Osteoblast (primary cell): ENCODE measurements at regions not wholly inside any gene's neighbourhood (a gene's known extent, or its start where the extent isn't known, plus 50 kb on each side); places are given as distances from the start of the nearest gene placed in this dataset.
A peak's percentile ranks its signal among the peaks of the same experiment; 100 is the strongest.

ENCODE experiments used
- DNase-seq: peaks from one replicate; pipeline ENCODE4 v3.0.0; 2011; ENCODE audit warnings: low spot score, mixed read lengths; ENCODE audit not compliant: insufficient read length; ENCODE audit errors: missing footprints
- H2AFZ ChIP-seq: 2 replicates; pipeline ENCODE4 v1.6.0; 2011; ENCODE audit warnings: mild to moderate bottlenecking, low read length
- H3K27ac ChIP-seq: 2 replicates; pipeline ENCODE4 v1.5.1; 2011; ENCODE audit warnings: mild to moderate bottlenecking, low read depth, low read length, moderate library complexity
- H3K27me3 ChIP-seq: 2 replicates; pipeline ENCODE4 v1.6.0; 2012; ENCODE audit warnings: mild to moderate bottlenecking, control low read depth, inconsistent platforms, low read length, moderate library complexity; ENCODE audit not compliant: insufficient read depth
- H3K36me3 ChIP-seq: 2 replicates; pipeline ENCODE4 v1.5.1; 2011; ENCODE audit warnings: mild to moderate bottlenecking, low read length, control low read depth, moderate library complexity; ENCODE audit not compliant: insufficient read depth
- H3K4me1 ChIP-seq: 2 replicates; pipeline ENCODE4 v1.5.1; 2011; ENCODE audit warnings: mild to moderate bottlenecking, low read length, control low read depth, moderate library complexity; ENCODE audit not compliant: insufficient read depth
- H3K4me2 ChIP-seq: 2 replicates; pipeline ENCODE4 v1.6.0; 2011; ENCODE audit warnings: mild to moderate bottlenecking, low read length; ENCODE audit not compliant: insufficient read depth
- H3K4me3 ChIP-seq: fragments of 200-600 bp; sonication (generic); 3 replicates; pipeline ENCODE4 v1.5.1; 2012; ENCODE audit warnings: mild to moderate bottlenecking, low read length, inconsistent platforms; ENCODE audit not compliant: insufficient read depth
- H3K79me2 ChIP-seq: 2 replicates; pipeline ENCODE4 v1.6.0; 2012; ENCODE audit warnings: mild to moderate bottlenecking, low read length, control low read depth, inconsistent platforms; ENCODE audit not compliant: insufficient read depth
- H3K9me3 ChIP-seq: 2 replicates; pipeline ENCODE4 v1.5.1; 2011; ENCODE audit warnings: low read depth, low read length, control low read depth
- H4K20me1 ChIP-seq: 2 replicates; pipeline ENCODE4 v1.6.0; 2012; ENCODE audit warnings: mild to moderate bottlenecking, low read length, control low read depth; ENCODE audit not compliant: insufficient read depth
- TF ChIP-seq, protein P1 (sequence below): IDR thresholded peaks from 2 replicates; pipeline ENCODE4 v1.5.1; 2011; ENCODE audit warnings: mild to moderate bottlenecking, low read depth, low read length, moderate library complexity; ENCODE audit errors: extremely low read depth

DNA sequence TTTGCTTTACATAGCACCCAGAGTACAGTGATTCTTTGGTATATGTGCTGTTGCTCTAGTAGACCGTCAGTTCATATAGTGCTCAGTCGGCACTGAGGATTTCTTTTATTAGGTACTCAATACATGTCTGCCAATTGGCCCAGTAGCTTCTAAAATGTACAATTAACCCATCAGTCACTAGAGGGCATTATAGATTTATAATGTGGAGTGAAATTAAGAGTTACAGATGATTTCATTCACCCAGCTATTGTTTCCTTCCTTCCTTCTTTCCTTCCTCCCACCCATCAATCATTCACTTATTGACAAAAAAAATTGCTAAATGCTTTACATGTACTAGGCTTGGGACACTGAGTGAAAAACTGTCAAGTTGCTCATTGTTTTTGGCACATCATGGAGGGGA, 263.6 kb upstream of the USP24 start:
- H3K36me3 ChIP-seq, result no peaks in the 10 kb centered on the region
- no peaks in the 10 kb centered on the region for H3K9me3 ChIP-seq
- DNase-seq, result no peak
- no peak overlapping the region for H3K4me3 ChIP-seq
- H3K79me2 ChIP-seq, result no peaks in the 10 kb centered on the region
- H2AFZ ChIP-seq, result no peak overlapping the region
- no peaks in the 10 kb centered on the region for H3K27me3 ChIP-seq
- H3K27ac ChIP-seq, result no peak overlapping the region
- H3K4me2 ChIP-seq, result no peak overlapping the region
- peaks cover 12% of the 10 kb centered on the region for H3K4me1 ChIP-seq
- TF ChIP-seq, protein P1, sequence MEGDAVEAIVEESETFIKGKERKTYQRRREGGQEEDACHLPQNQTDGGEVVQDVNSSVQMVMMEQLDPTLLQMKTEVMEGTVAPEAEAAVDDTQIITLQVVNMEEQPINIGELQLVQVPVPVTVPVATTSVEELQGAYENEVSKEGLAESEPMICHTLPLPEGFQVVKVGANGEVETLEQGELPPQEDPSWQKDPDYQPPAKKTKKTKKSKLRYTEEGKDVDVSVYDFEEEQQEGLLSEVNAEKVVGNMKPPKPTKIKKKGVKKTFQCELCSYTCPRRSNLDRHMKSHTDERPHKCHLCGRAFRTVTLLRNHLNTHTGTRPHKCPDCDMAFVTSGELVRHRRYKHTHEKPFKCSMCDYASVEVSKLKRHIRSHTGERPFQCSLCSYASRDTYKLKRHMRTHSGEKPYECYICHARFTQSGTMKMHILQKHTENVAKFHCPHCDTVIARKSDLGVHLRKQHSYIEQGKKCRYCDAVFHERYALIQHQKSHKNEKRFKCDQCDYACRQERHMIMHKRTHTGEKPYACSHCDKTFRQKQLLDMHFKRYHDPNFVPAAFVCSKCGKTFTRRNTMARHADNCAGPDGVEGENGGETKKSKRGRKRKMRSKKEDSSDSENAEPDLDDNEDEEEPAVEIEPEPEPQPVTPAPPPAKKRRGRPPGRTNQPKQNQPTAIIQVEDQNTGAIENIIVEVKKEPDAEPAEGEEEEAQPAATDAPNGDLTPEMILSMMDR, result peak; percentile 39
- H4K20me1 ChIP-seq, result no peaks in the 10 kb centered on the region

DNA sequence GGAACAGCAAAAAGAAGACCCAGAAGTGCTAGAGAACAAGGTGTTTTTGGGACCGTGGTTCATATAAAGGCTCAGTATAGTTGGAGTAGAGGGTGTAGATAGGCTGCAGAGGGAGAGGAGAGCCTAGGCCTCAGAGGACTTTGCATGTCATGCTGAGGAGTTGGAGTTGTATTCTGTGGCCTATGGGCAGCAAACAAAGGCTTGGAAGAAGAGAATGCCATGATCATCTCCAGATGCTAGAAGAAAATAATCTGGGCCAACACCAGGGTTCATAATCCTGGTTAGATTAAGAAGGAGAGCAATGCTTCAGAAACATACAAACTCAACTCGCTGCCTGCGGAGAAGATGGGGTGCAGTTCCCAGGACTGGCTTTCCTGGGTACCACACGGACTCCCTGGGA, 262.8 kb upstream of the USP24 start:
- Histone ChIP-seq H3K9me3 (no peaks in the 10 kb centered on the region), H3K4me2 (no peak overlapping the region), H3K4me1 (peaks cover 12% of the 10 kb centered on the region), H3K36me3 (no peaks in the 10 kb centered on the region), H3K79me2 (no peaks in the 10 kb centered on the region), H3K4me3 (no peak overlapping the region), H3K27me3 (no peaks in the 10 kb centered on the region), H2AFZ (peak overlapping the region; percentile 0), H4K20me1 (no peaks in the 10 kb centered on the region), H3K27ac (no peak overlapping the region)
- DNase-seq, result peak; percentile 70
- TF ChIP-seq, protein P1, result no peak

DNA sequence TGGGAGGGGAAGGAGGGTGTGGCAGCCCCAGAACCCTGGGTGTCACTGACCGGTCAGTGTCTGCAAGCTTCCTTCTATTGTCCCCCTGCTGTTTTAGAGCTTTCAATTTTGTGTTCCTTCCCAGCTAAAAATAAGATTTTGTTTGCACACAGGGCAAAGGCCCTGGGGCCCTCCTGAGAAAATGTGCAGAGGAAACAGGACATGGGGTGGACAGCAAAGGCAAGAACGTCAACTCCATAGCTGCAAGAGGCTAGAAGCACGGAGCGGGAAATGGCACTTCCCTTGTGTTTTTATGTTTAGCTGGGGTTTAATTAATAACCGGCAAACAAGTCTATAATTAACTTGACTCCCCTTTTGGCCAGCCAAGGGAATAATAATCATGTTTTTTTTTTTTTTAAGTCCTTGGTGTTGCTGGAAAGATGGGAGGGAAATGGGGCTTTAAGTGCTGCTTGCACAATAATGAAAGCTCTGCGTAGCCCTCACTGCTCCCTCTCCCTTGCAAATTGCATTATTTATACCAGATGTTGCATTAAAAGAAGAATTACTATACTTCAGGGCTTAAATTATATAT, 261.4 kb upstream of the USP24 start:
- Histone ChIP-seq H3K27me3 (no peaks in the 10 kb centered on the region), H3K4me2 (no peak overlapping the region), H3K27ac (no peak overlapping the region), H3K9me3 (no peaks in the 10 kb centered on the region), H3K79me2 (no peaks in the 10 kb centered on the region), H3K4me3 (no peak overlapping the region), H2AFZ (no peak overlapping the region), H3K36me3 (no peaks in the 10 kb centered on the region), H3K4me1 (peaks cover 16% of the 10 kb centered on the region), H4K20me1 (no peaks in the 10 kb centered on the region)
- no peak for DNase-seq
- TF ChIP-seq, protein P1, result no peak

DNA sequence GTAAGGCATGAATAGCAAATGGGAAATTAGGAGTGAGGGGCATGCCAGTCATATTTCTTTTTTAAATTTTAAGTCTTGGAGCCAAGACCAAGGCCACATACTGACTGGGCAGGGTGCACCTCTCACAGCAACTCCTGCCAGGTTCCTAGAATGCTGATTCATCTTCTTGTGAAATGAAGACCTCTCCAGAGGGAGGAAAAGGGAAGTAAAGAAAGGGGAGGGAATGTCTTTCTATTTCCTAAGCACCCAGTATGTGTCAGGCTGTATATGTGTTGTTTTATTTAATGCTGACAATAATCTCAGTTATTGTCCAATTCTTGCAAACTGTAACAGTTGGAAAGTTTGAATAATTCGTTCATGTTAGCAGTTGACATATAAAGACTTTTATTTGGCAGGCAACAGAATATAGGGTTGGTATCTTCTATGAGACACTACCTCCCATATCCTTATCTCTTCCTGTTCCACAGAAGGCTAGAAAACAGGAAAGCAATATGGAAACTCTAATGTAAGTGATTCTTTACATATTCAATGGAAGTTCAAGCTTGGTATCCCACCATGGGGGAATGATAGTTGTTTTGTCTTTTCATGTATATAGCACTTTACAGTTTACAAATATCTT, 259.1 kb upstream of the USP24 start:
- Histone ChIP-seq H2AFZ (no peak overlapping the region), H3K4me3 (no peak overlapping the region), H3K27me3 (no peaks in the 10 kb centered on the region), H3K4me1 (peaks cover 11% of the 10 kb centered on the region), H4K20me1 (no peaks in the 10 kb centered on the region), H3K4me2 (no peak overlapping the region), H3K27ac (no peak overlapping the region), H3K79me2 (no peaks in the 10 kb centered on the region), H3K9me3 (no peaks in the 10 kb centered on the region), H3K36me3 (no peaks in the 10 kb centered on the region)
- TF ChIP-seq, protein P1, result no peak
- no peak for DNase-seq
